ENCODE measurements at regions not wholly inside any gene's neighbourhood (a gene's known extent, or its start where the extent isn't known, plus 50 kb on each side); places are given as distances from the start of the nearest gene placed in this dataset.

- ATAC-seq = no peak
- no TSS peak for BruUV-seq (replicated peaks)
- no peak for TF ChIP-seq EZH2 (IDR thresholded peaks at IDR 0.05; ENCODE audit: low read length, unreplicated experiment)
- no peak for TF ChIP-seq CTCF (conservative IDR thresholded peaks at IDR 0.05; ENCODE audit: low read depth, low read length)
- no peak for TF ChIP-seq EZH2phosphoT487 (IDR thresholded peaks at IDR 0.05; ENCODE audit: borderline replicate concordance, low read length)
- H2AFZ ChIP-seq (ENCODE audit: low read length) = no peak overlapping the region
- H3K27ac ChIP-seq (ENCODE audit: low read length) = no peak overlapping the region
- intact Hi-C loops (cut with micrococcal nuclease) = no loop called here
- CTCF ChIA-PET = no interaction called here
- H3K9ac ChIP-seq (ENCODE audit: low read length) = no peak overlapping the region
- H3K9me2 ChIP-seq (replicated peaks; ENCODE audit: low read length) = no peaks in the 10 kb centered on the region
- H3K4me2 ChIP-seq (ENCODE audit: low read length) = no peak overlapping the region
- no peaks in the 10 kb centered on the region for H4K20me1 ChIP-seq (ENCODE audit: low read length)
- no peaks in the 10 kb centered on the region for H3F3A ChIP-seq (ENCODE audit: low read length, unreplicated experiment)
- no peaks in the 10 kb centered on the region for H3K79me2 ChIP-seq (ENCODE audit: low read length)
- H3K4me3 ChIP-seq (ENCODE audit: low read length) = no peak overlapping the region
- no peaks in the 10 kb centered on the region for H3K27me3 ChIP-seq (ENCODE audit: low read length)
- no peaks in the 10 kb centered on the region for H3K9me3 ChIP-seq (ENCODE audit: low read length)
- no peaks in the 10 kb centered on the region for H3K4me1 ChIP-seq (ENCODE audit: insufficient read depth, low read length)
- no peaks in the 10 kb centered on the region for H3K36me3 ChIP-seq (ENCODE audit: low read depth, low read length)
- no peak for DNase-seq
- POLR2A ChIA-PET (ENCODE audit: unreplicated experiment) = no interaction called here
These were observed 1398.9 kb downstream of the BRD1 start for GRCh38 chr22:48428631-48429371.

- POLR2A ChIA-PET (ENCODE audit: unreplicated experiment) = no interaction called here
- Histone ChIP-seq H3K36me3 (ENCODE audit: low read depth, low read length) (no peaks in the 10 kb centered on the region), H3K9me2 (replicated peaks; ENCODE audit: low read length) (no peaks in the 10 kb centered on the region), H3K79me2 (ENCODE audit: low read length) (no peaks in the 10 kb centered on the region), H3K9ac (ENCODE audit: low read length) (no peak overlapping the region), H3K9me3 (ENCODE audit: low read length) (no peaks in the 10 kb centered on the region), H3K27ac (ENCODE audit: low read length) (no peak overlapping the region), H3K4me3 (ENCODE audit: low read length) (no peak overlapping the region), H3K4me1 (ENCODE audit: insufficient read depth, low read length) (no peaks in the 10 kb centered on the region), H2AFZ (ENCODE audit: low read length) (no peak overlapping the region), H3F3A (ENCODE audit: low read length, unreplicated experiment) (no peaks in the 10 kb centered on the region), H3K27me3 (ENCODE audit: low read length) (no peaks in the 10 kb centered on the region), H3K4me2 (ENCODE audit: low read length) (no peak overlapping the region), H4K20me1 (ENCODE audit: low read length) (no peaks in the 10 kb centered on the region)
- CTCF ChIA-PET = no interaction called here
- no TSS peak for BruUV-seq (replicated peaks)
- DNase-seq = no peak
- intact Hi-C loops (cut with micrococcal nuclease) = no loop called here
- no peak for TF ChIP-seq EZH2phosphoT487 (IDR thresholded peaks at IDR 0.05; ENCODE audit: borderline replicate concordance, low read length)
- no peak for ATAC-seq
These were observed 1399.9 kb downstream of the BRD1 start for GRCh38 chr22:48427731-48428211.

DNA sequence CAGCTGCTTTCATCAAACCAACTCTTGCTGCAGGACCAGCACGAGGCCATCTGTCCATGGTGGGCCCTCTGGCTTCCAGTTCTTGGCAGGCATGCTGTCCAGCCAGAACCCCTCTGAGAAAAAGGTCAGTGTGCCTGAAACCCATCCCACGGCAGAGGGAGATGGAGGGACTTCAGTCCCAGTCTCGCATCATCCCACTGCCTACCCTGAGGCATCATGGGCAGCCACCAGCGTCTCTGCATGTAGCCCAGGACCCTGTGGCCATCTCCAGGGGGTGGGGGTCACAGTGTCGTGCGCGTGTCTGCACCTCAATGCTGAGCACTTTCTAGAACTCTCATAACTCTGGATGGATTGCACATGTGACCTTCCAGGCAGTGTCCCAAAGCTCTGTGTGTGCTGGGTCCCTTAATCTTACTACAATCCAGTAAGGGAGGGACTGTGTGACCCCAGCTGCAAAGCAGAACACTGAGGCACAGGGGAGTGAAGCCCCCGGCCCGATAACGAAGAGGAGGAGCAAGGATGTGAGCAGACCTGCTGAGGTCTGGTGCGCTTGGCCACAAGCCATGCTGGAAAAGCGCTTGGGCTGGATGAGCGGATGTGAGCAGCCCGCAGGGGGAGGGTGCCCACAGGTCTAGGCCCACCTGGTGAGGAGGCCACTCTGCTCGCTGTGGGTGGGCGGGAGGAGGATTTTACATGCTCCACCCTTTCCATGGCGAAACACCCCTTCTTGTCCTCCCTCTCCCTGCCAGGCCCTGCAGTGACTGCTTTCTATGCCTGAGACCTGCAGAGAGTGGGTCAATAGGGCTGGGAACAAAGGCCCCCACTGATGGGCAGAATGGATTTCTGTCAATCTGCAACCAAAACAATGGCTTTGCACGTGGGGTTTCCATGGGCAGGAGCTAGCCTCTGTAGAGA, 1401.0 kb downstream of the BRD1 start:
- Histone ChIP-seq H3K9me2 (replicated peaks; ENCODE audit: low read length) (no peaks in the 10 kb centered on the region), H2AFZ (ENCODE audit: low read length) (no peak overlapping the region), H3K36me3 (ENCODE audit: low read depth, low read length) (no peaks in the 10 kb centered on the region), H3K79me2 (ENCODE audit: low read length) (no peaks in the 10 kb centered on the region), H3K9ac (ENCODE audit: low read length) (no peak overlapping the region), H3K27ac (ENCODE audit: low read length) (no peak overlapping the region), H4K20me1 (ENCODE audit: low read length) (no peaks in the 10 kb centered on the region), H3K9me3 (ENCODE audit: low read length) (no peaks in the 10 kb centered on the region), H3K4me2 (ENCODE audit: low read length) (no peak overlapping the region), H3K27me3 (ENCODE audit: low read length) (no peaks in the 10 kb centered on the region), H3K4me3 (ENCODE audit: low read length) (no peak overlapping the region), H3F3A (ENCODE audit: low read length, unreplicated experiment) (no peaks in the 10 kb centered on the region), H3K4me1 (ENCODE audit: insufficient read depth, low read length) (no peaks in the 10 kb centered on the region)
- intact Hi-C loops (cut with micrococcal nuclease) = no loop called here
- POLR2A ChIA-PET (ENCODE audit: unreplicated experiment) = no interaction called here
- BruUV-seq (replicated peaks) = no TSS peak
- TF ChIP-seq EZH2phosphoT487 (IDR thresholded peaks at IDR 0.05; ENCODE audit: borderline replicate concordance, low read length) = no peak
- TF ChIP-seq CTCF (conservative IDR thresholded peaks at IDR 0.05; ENCODE audit: low read depth, low read length) = no peak
- no peak for TF ChIP-seq EZH2 (IDR thresholded peaks at IDR 0.05; ENCODE audit: low read length, unreplicated experiment)
- CTCF ChIA-PET = no interaction called here
- ATAC-seq = no peak
- no peak for DNase-seq

Measured in PC-3 (cell line).